ENCODE measurements at regions not wholly inside any gene's neighbourhood (a gene's known extent, or its start where the extent isn't known, plus 50 kb on each side); places are given as distances from the start of the nearest gene placed in this dataset.

GRCh38 chr6:25010176-25010575 lies 74.4 kb upstream of the RIPOR2 start:
- no peak overlapping the region for H4K5ac ChIP-seq (ENCODE audit: insufficient read length, low read depth, low read length)
- no peaks in the 10 kb centered on the region for H3K36me3 Mint-ChIP-seq (ENCODE audit: insufficient read depth in 1 of 3, low read depth in 3 of 3)
- H3K4me1 ChIP-seq (ENCODE audit: insufficient read depth, low read length) = no peaks in the 10 kb centered on the region; the same call in 1 of the 2 replicates
- H3K27ac Mint-ChIP-seq = no peak overlapping the region
- H2AFZ ChIP-seq (ENCODE audit: low read length) = no peak overlapping the region
- peaks cover 8 to 11% of the 10 kb centered on the region in 2 experiments for H3K4me1 Mint-ChIP-seq
- H3K56ac ChIP-seq (ENCODE audit: insufficient read length, low read depth, low read length) = no peak overlapping the region
- H3K27me3 Mint-ChIP-seq (ENCODE audit: low read depth) = no peaks in the 10 kb centered on the region; the same call in 1 of the 2 replicates
- no peak overlapping the region for H4K8ac ChIP-seq (replicated peaks; ENCODE audit: insufficient read length, low read depth, low read length)
- no peak overlapping the region for H2BK120ac ChIP-seq (ENCODE audit: low read depth, low read length, poor library complexity, severe bottlenecking)
- no peak overlapping the region for H3K9ac ChIP-seq (ENCODE audit: extremely low read depth, insufficient read length, low read length)
- no peaks in the 10 kb centered on the region for H3K23me2 ChIP-seq (ENCODE audit: insufficient read length, low read depth, low read length, poor library complexity, severe bottlenecking)
- TF ChIP-seq CTCF (conservative IDR thresholded peaks at IDR 0.05) = no peak
- H3K79me2 ChIP-seq (ENCODE audit: insufficient read depth, low read length) = no peaks in the 10 kb centered on the region
- no peak overlapping the region for H2BK12ac ChIP-seq (ENCODE audit: insufficient read length, low read depth, low read length)
- no peak overlapping the region for H2BK15ac ChIP-seq (ENCODE audit: low read depth, low read length)
- H3T11ph ChIP-seq (ENCODE audit: low read length) = no peak overlapping the region
- H2BK20ac ChIP-seq (ENCODE audit: low read depth, low read length, poor library complexity, severe bottlenecking) = no peak overlapping the region
- H4K91ac ChIP-seq (ENCODE audit: insufficient read length, low read depth, low read length) = no peak overlapping the region
- no peak for DNase-seq
- H3K79me1 ChIP-seq (ENCODE audit: insufficient read depth, low read depth, low read length, poor library complexity, severe bottlenecking) = no peaks in the 10 kb centered on the region
- no peak overlapping the region for H3K23ac ChIP-seq (ENCODE audit: insufficient read length, low read depth, low read length)
- H2BK5ac ChIP-seq (ENCODE audit: insufficient read length, low read length) = no peak overlapping the region
- H3K9me3 ChIP-seq (ENCODE audit: control insufficient read depth, low read depth, low read length) = no peaks in the 10 kb centered on the region
- no peak overlapping the region for H2AK5ac ChIP-seq (ENCODE audit: insufficient read length, low read length)
- no peak overlapping the region for H3K4ac ChIP-seq (ENCODE audit: low read depth, low read length)
- H3K4me3 Mint-ChIP-seq = no peak overlapping the region
- H3K18ac ChIP-seq (ENCODE audit: insufficient read length, low read depth, low read length) = no peak overlapping the region
- no peaks in the 10 kb centered on the region for H4K20me1 ChIP-seq (ENCODE audit: control insufficient read depth, insufficient read depth, insufficient read length)
- WGBS (ENCODE audit: extremely low coverage, insufficient read length, low lambda C conversion rate) = no CpG with 5 or more reads among the region's 6 CpGs
- H3K27ac ChIP-seq (ENCODE audit: insufficient read length, low read depth, low read length) = no peak overlapping the region
- no peaks in the 10 kb centered on the region; a peak in 1 of 5 replicates for H3K9me3 Mint-ChIP-seq
- no peak overlapping the region for H3K4me2 ChIP-seq (ENCODE audit: insufficient read depth, insufficient read length, low read length)
- no peaks in the 10 kb centered on the region for H3K27me3 ChIP-seq (ENCODE audit: insufficient read depth, low read length)
- H3K14ac ChIP-seq (ENCODE audit: insufficient read depth, low read length) = no peak overlapping the region

Measured in H9 (cell line).